ENCODE measurements at regions not wholly inside any gene's neighbourhood (a gene's known extent, or its start where the extent isn't known, plus 50 kb on each side); places are given as distances from the start of the nearest gene placed in this dataset.

- no peak for TF ChIP-seq POLR2AphosphoS5 (IDR thresholded peaks at IDR 0.05; ENCODE audit: borderline replicate concordance, low read depth, low read length)
- no peak for TF ChIP-seq EZH2 (IDR thresholded peaks at IDR 0.05)
Observed at GRCh38 chr5:105462377-105462776, 1899.8 kb upstream of the NUDT12 start.

Data from SK-N-MC (cell line).